Activated naive CD8-positive, alpha-beta T cell (primary cell): ENCODE measurements at regions not wholly inside any gene's neighbourhood (a gene's known extent, or its start where the extent isn't known, plus 50 kb on each side); places are given as distances from the start of the nearest gene placed in this dataset.

ENCODE experiments used
- H3K27ac Mint-ChIP-seq: one replicate; pipeline ENCODE4 v1.8.0; 2021; ENCODE audit warnings: mixed read lengths
- H3K27me3 Mint-ChIP-seq: one replicate; pipeline ENCODE4 v1.8.0; 2021; ENCODE audit warnings: mixed read lengths
- H3K36me3 Mint-ChIP-seq: one replicate; pipeline ENCODE4 v1.8.0; 2021; ENCODE audit warnings: mixed read lengths
- H3K4me1 Mint-ChIP-seq: one replicate; pipeline ENCODE4 v1.8.0; 2021; ENCODE audit warnings: low read depth, mixed read lengths
- H3K4me3 Mint-ChIP-seq: one replicate; pipeline ENCODE4 v1.8.0; 2021; ENCODE audit warnings: mild to moderate bottlenecking, mixed read lengths
- H3K9me3 Mint-ChIP-seq: one replicate; pipeline ENCODE4 v1.8.0; 2021; ENCODE audit warnings: low read depth, mixed read lengths

GRCh38 chr11:116406042-116406441 is 366.7 kb downstream of the BUD13 start:
- H3K36me3 Mint-ChIP-seq, result no peaks in the 10 kb centered on the region
- H3K27ac Mint-ChIP-seq, result no peak overlapping the region
- H3K9me3 Mint-ChIP-seq, result no peaks in the 10 kb centered on the region
- no peak overlapping the region for H3K4me3 Mint-ChIP-seq
- no peaks in the 10 kb centered on the region for H3K4me1 Mint-ChIP-seq
- peaks cover 2% of the 10 kb centered on the region for H3K27me3 Mint-ChIP-seq

DNA sequence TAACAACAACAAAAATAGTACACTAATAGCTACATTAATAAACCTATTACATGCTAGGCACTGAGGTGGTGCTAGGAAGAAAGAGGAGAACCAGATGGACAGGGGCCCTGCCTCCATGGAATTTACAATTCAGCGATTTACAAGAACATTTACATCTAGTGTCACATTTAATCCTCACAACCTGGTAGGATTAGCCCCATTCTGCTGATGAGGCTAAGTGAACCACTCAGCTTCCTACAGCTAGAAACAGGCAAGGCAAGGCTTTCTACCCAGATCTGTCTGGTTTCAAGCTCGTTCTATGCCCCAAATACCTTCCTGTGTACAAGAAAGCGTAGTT is 368.4 kb downstream of the BUD13 start:
- H3K4me1 Mint-ChIP-seq, result no peaks in the 10 kb centered on the region
- H3K9me3 Mint-ChIP-seq, result no peaks in the 10 kb centered on the region
- H3K4me3 Mint-ChIP-seq, result no peak overlapping the region
- H3K36me3 Mint-ChIP-seq, result no peaks in the 10 kb centered on the region
- H3K27me3 Mint-ChIP-seq, result peaks cover 2% of the 10 kb centered on the region
- no peak overlapping the region for H3K27ac Mint-ChIP-seq

- Mint-ChIP-seq H3K27ac (no peak overlapping the region), H3K36me3 (no peaks in the 10 kb centered on the region), H3K9me3 (no peaks in the 10 kb centered on the region), H3K27me3 (peaks cover 2% of the 10 kb centered on the region), H3K4me1 (no peaks in the 10 kb centered on the region), H3K4me3 (no peak overlapping the region)
These were observed 368.9 kb downstream of the BUD13 start for GRCh38 chr11:116403794-116404461.

- no peaks in the 10 kb centered on the region for H3K9me3 Mint-ChIP-seq
- H3K27me3 Mint-ChIP-seq, result no peaks in the 10 kb centered on the region
- H3K4me1 Mint-ChIP-seq, result no peaks in the 10 kb centered on the region
- H3K4me3 Mint-ChIP-seq, result no peak overlapping the region
- no peak overlapping the region for H3K27ac Mint-ChIP-seq
- no peaks in the 10 kb centered on the region for H3K36me3 Mint-ChIP-seq
These were observed 372.7 kb downstream of the BUD13 start for GRCh38 chr11:116400081-116400480.

DNA sequence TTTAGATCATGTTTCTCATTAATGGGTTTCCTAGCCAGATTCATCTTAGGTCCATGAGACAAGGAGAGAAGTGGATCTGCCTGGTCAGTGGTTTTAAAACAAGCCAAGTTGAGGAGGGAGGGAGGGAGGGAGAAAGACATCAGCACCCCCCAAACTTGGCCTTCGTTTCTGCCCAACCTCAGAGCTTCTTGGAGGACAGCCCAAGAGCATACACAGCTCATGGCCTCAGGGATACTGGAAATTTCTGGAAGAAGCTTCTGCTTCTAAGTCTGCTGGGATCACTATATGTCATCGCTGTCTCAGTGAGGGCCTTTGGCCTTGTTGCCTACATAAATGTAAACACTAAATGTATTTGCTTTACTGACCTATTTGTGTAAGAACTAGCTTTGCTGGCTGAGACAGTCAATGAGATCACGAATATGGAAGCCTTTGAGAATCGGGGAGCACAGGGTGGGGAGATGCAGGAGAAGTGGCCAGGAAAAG is 375.1 kb downstream of the BUD13 start:
- H3K4me3 Mint-ChIP-seq, result no peak overlapping the region
- H3K36me3 Mint-ChIP-seq, result no peaks in the 10 kb centered on the region
- no peak overlapping the region for H3K27ac Mint-ChIP-seq
- no peaks in the 10 kb centered on the region for H3K9me3 Mint-ChIP-seq
- no peaks in the 10 kb centered on the region for H3K4me1 Mint-ChIP-seq
- H3K27me3 Mint-ChIP-seq, result no peaks in the 10 kb centered on the region

DNA sequence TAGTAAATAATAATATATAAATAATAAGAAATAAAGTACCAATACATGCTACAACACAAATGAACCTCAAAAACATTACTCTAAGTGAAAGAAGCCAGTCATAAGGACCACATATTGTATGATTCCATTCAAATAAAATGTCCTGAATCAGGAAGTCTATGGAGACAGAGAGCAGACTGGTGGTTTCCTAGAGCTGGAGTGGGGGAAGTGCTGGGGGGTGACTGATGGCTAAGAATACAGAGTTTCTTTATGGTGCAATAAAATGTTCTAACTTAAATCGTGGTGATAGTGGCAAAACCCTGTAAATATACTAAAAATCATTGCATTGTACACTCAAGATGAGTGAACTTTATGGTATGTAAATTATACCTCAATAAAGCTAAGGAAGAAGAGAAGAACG is 376.5 kb downstream of the BUD13 start:
- H3K4me3 Mint-ChIP-seq, result no peak overlapping the region
- H3K36me3 Mint-ChIP-seq, result no peaks in the 10 kb centered on the region
- no peaks in the 10 kb centered on the region for H3K27me3 Mint-ChIP-seq
- no peak overlapping the region for H3K27ac Mint-ChIP-seq
- H3K4me1 Mint-ChIP-seq, result no peaks in the 10 kb centered on the region
- no peaks in the 10 kb centered on the region for H3K9me3 Mint-ChIP-seq

GRCh38 chr11:116394022-116394421 is 378.8 kb downstream of the BUD13 start:
- H3K4me1 Mint-ChIP-seq, result no peaks in the 10 kb centered on the region
- no peaks in the 10 kb centered on the region for H3K27me3 Mint-ChIP-seq
- no peak overlapping the region for H3K27ac Mint-ChIP-seq
- no peak overlapping the region for H3K4me3 Mint-ChIP-seq
- no peaks in the 10 kb centered on the region for H3K9me3 Mint-ChIP-seq
- no peaks in the 10 kb centered on the region for H3K36me3 Mint-ChIP-seq

- Mint-ChIP-seq H3K4me3 (no peak overlapping the region), H3K36me3 (no peaks in the 10 kb centered on the region), H3K4me1 (no peaks in the 10 kb centered on the region), H3K9me3 (no peaks in the 10 kb centered on the region), H3K27me3 (no peaks in the 10 kb centered on the region), H3K27ac (no peak overlapping the region)
These were observed 381.8 kb downstream of the BUD13 start for GRCh38 chr11:116390963-116391362.

GRCh38 chr11:116388146-116388545 is 384.6 kb downstream of the BUD13 start:
- no peaks in the 10 kb centered on the region for H3K9me3 Mint-ChIP-seq
- H3K27ac Mint-ChIP-seq, result no peak overlapping the region
- peaks cover 1% of the 10 kb centered on the region for H3K27me3 Mint-ChIP-seq
- no peak overlapping the region for H3K4me3 Mint-ChIP-seq
- H3K4me1 Mint-ChIP-seq, result no peaks in the 10 kb centered on the region
- H3K36me3 Mint-ChIP-seq, result no peaks in the 10 kb centered on the region

- Mint-ChIP-seq H3K4me1 (no peaks in the 10 kb centered on the region), H3K27me3 (peaks cover 2% of the 10 kb centered on the region), H3K27ac (no peak overlapping the region), H3K9me3 (no peaks in the 10 kb centered on the region), H3K4me3 (no peak overlapping the region), H3K36me3 (no peaks in the 10 kb centered on the region)
These were observed 385.1 kb downstream of the BUD13 start for GRCh38 chr11:116387641-116388040.

DNA sequence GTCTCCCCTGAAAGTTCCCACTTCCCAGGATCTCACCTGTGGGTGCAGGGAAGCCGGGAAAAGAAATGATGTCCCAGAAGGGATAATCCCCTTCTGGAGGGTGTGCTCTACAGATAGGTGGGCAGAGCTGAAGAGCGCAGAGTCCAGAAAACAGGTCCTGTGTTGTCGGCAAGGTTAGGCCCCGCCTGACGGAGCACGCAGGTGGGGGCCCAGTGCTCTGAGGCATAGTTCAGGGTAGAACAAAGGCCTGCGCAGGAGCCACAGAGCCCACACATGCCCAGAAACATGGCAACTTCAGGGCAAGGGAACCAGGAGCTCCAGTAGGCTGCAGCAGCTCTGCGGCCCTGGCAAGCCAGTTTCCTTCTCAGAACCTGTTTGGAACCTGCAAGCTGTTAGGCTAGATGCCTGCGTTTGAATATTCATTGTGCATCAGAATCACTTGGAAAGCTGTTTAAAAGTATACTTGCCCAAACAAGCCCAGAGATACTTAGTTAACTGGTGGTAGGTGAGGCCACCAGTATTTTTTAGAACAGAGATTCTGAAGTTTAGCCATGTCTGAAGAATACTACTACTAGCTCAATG is 386.6 kb downstream of the BUD13 start:
- no peaks in the 10 kb centered on the region for H3K9me3 Mint-ChIP-seq
- no peaks in the 10 kb centered on the region for H3K36me3 Mint-ChIP-seq
- no peaks in the 10 kb centered on the region for H3K4me1 Mint-ChIP-seq
- no peak overlapping the region for H3K27ac Mint-ChIP-seq
- H3K27me3 Mint-ChIP-seq, result peaks cover 2% of the 10 kb centered on the region
- H3K4me3 Mint-ChIP-seq, result no peak overlapping the region

DNA sequence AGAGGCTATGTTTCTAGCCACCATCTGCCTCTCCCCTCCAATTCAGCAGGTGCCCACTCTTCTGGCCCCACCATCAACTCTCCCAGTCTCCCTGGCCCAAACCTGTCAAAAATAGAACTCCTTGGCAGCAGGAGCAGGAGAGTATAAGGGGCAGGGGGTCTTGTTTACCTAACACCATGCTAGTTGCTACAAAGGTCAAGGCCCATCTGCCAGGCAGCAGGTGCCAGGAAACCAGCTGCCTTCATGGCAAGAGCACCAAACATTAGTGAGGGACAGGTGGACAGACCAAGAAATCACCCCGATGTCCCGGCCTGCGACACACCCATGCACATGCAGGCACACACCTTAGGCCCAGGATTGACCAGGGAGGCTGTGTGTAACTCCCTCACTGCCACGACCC is 387.9 kb downstream of the BUD13 start:
- peaks cover 2% of the 10 kb centered on the region for H3K27me3 Mint-ChIP-seq
- H3K4me3 Mint-ChIP-seq, result no peak overlapping the region
- no peaks in the 10 kb centered on the region for H3K4me1 Mint-ChIP-seq
- no peaks in the 10 kb centered on the region for H3K36me3 Mint-ChIP-seq
- H3K9me3 Mint-ChIP-seq, result peaks cover under 1% of the 10 kb centered on the region
- H3K27ac Mint-ChIP-seq, result no peak overlapping the region

GRCh38 chr11:116384407-116384806 is 388.4 kb downstream of the BUD13 start:
- Mint-ChIP-seq H3K9me3 (peaks cover 5% of the 10 kb centered on the region), H3K27me3 (peaks cover 3% of the 10 kb centered on the region), H3K4me3 (no peak overlapping the region), H3K4me1 (no peaks in the 10 kb centered on the region), H3K36me3 (no peaks in the 10 kb centered on the region), H3K27ac (no peak overlapping the region)

DNA sequence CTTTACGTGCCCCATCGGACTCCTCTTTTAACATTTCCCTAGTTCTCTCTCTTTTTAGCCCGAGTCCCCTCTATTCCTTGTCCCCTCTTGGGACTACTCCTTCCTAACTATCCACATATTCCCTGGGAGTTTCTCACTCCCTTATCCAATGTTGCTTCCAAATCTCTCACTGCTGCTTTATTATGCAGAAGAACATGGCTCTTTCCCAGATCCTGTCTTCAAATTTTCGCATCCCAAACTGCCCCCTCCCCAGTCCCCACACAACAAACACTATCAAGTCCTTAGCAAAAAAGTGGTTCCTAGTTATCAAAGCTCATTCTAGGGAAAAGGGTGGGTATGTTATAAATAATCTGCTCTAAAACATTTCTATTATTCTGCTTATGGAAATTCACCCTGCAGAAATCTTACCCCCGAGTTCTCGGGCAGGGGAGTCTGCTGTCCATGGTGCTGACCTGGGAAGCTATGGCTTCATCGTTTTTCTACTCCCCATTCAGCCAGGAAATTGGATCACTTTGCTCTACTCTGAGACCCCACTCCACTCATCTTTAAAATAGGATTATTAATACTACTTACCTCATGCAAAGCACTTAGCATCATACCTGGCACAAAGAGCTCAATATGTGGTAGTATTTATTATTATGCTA is 393.5 kb downstream of the BUD13 start:
- Mint-ChIP-seq H3K27ac (no peak overlapping the region), H3K4me3 (no peak overlapping the region), H3K4me1 (no peaks in the 10 kb centered on the region), H3K36me3 (no peaks in the 10 kb centered on the region), H3K9me3 (peaks cover 8% of the 10 kb centered on the region), H3K27me3 (peaks cover 18% of the 10 kb centered on the region)

GRCh38 chr11:116376547-116376946 is 396.2 kb downstream of the BUD13 start:
- no peaks in the 10 kb centered on the region for H3K4me1 Mint-ChIP-seq
- no peak overlapping the region for H3K4me3 Mint-ChIP-seq
- no peak overlapping the region for H3K27ac Mint-ChIP-seq
- peaks cover 8% of the 10 kb centered on the region for H3K9me3 Mint-ChIP-seq
- peaks cover 22% of the 10 kb centered on the region for H3K27me3 Mint-ChIP-seq
- no peaks in the 10 kb centered on the region for H3K36me3 Mint-ChIP-seq

- Mint-ChIP-seq H3K27me3 (peaks cover 22% of the 10 kb centered on the region), H3K4me3 (no peak overlapping the region), H3K27ac (no peak overlapping the region), H3K4me1 (no peaks in the 10 kb centered on the region), H3K36me3 (no peaks in the 10 kb centered on the region), H3K9me3 (peaks cover 8% of the 10 kb centered on the region)
These were observed 396.7 kb downstream of the BUD13 start for GRCh38 chr11:116376054-116376453.
